ENCODE measurements at regions not wholly inside any gene's neighbourhood (a gene's known extent, or its start where the extent isn't known, plus 50 kb on each side); places are given as distances from the start of the nearest gene placed in this dataset. TPM values are rescaled to one million over a fixed set of nuclear protein-coding genes. Genes with fewer than 3 reads are reported as not detected.

- DNase-seq: no peak
- 71 to 80% (median 72%) methylated on average over 4 of the region's 4 CpGs for whole genome bisulfite sequencing, 3 donors
- H3K27me3 ChIP-seq: no peaks in the 10 kb centered on the region
- no peaks in the 10 kb centered on the region for H3K36me3 ChIP-seq
- no peaks in the 10 kb centered on the region for H3K4me1 ChIP-seq (ENCODE audit: insufficient read depth)
- no peak overlapping the region for H3K27ac ChIP-seq
- H3K9me3 ChIP-seq: no peaks in the 10 kb centered on the region
- intact Hi-C loops (cut with DNase I): no loop called here
- TF ChIP-seq EP300 (IDR thresholded peaks at IDR 0.05) (no peak), CTCF (IDR thresholded peaks at IDR 0.05) (no peak), POLR2A (IDR thresholded peaks at IDR 0.05) (no peak)
- no peak overlapping the region for H3K4me3 ChIP-seq
Observed at GRCh38 chr1:68281946-68282615, 49.8 kb upstream of the WLS start.

Small RNA genes lying in the stretch of these regions (small RNA-seq; reads per million reads assigned to genes)
- not detected for gene COX6B1P7

Measured in ovary (tissue), 7 donors.